Stimulated activated CD8-positive, alpha-beta memory T cell treated with anti-CD3 and anti-CD28 coated beads, Interleukin-2, amount 100 ng/mL, for 48 hours (primary cell): ENCODE measurements at regions not wholly inside any gene's neighbourhood (a gene's known extent, or its start where the extent isn't known, plus 50 kb on each side); places are given as distances from the start of the nearest gene placed in this dataset.

ENCODE experiments used
- DNase-seq, 2 donors: peaks; one replicate each; pipeline ENCODE4 v3.0.0-alpha.2; 2020; ENCODE audit warnings: low read depth in 2 of 2

- peak in 1 of 2 donors; percentile 8 for DNase-seq
These were observed 90.4 kb upstream of the PDGFD start for GRCh38 chr11:104254347-104254746.

DNA sequence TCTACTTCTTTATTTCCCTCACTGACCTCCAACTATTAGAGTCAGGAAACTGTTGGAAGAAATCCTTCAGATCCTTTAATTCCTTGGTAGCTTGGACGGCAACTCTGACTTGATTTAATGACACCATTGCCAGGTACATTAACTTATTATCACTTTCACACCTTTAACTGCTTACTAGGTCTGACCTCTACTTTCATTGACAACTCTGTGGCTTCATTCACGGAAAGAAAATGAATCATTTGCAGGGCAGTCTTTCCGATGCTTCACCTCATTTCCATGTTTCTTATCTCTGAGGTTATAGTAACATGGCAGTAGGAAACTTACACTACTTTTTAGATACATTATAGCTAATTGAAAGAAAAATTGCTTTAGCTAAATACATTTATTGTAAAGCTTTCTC is 82.6 kb upstream of the PDGFD start:
- DNase-seq = no peak

- no peak for DNase-seq
These were observed 75.0 kb upstream of the PDGFD start for GRCh38 chr11:104238916-104239315.

GRCh38 chr11:104225047-104225446 is 61.1 kb upstream of the PDGFD start:
- DNase-seq = no peak

DNA sequence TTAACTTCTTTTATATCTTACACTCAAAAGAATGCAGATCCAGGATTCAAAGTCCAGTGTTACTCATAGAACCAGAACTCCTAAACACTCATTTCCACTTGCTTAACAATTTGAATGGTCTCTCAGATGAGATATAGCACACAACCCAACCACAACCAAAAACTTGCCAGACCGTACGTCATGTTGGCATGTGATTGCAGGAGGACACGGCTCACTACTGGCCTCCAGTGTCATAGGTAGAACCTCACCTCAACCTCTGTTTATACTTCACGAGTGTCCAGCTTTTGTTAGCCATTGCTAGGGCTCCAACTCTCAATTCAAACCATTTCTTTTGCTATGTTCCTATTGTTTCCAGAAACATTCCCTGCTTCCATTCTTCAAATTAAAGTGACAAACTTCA is 58.5 kb upstream of the PDGFD start:
- DNase-seq = no peak

GRCh38 chr11:104221455-104221854 is 57.5 kb upstream of the PDGFD start:
- DNase-seq = no peak

DNA sequence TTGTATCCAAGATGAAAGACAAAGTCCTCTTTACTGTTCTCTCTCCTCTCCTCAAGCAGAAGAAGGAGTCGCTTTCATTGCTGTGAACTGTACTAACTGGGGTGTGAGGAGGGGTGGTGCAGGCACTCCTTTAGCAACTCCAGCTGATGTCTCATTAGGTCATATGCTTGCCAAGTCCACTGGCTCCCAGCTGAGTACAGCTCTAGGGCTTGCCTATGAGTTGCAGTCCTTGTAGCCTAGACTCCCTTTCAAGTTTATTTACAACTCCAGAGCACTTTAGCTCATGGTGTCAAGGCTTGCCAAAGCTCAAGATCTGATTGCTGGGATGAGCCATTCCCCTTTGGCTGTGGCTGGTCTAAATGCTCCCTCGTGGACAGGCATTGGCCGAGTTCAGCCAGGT is 55.1 kb upstream of the PDGFD start:
- no peak for DNase-seq

GRCh38 chr11:104214517-104214916 is 50.6 kb upstream of the PDGFD start:
- no peak for DNase-seq
